ENCODE measurements at regions not wholly inside any gene's neighbourhood (a gene's known extent, or its start where the extent isn't known, plus 50 kb on each side); places are given as distances from the start of the nearest gene placed in this dataset.
"Not testable (repeated sequence)": the region's sequence is repeated elsewhere in the genome, so short reads cannot be mapped to it uniquely, and the experiment has no call there.

GRCh38 chr1:121117298-121117611 lies 66.9 kb downstream of the FAM72B start:
- DNase-seq: not testable (repeated sequence)

DNA sequence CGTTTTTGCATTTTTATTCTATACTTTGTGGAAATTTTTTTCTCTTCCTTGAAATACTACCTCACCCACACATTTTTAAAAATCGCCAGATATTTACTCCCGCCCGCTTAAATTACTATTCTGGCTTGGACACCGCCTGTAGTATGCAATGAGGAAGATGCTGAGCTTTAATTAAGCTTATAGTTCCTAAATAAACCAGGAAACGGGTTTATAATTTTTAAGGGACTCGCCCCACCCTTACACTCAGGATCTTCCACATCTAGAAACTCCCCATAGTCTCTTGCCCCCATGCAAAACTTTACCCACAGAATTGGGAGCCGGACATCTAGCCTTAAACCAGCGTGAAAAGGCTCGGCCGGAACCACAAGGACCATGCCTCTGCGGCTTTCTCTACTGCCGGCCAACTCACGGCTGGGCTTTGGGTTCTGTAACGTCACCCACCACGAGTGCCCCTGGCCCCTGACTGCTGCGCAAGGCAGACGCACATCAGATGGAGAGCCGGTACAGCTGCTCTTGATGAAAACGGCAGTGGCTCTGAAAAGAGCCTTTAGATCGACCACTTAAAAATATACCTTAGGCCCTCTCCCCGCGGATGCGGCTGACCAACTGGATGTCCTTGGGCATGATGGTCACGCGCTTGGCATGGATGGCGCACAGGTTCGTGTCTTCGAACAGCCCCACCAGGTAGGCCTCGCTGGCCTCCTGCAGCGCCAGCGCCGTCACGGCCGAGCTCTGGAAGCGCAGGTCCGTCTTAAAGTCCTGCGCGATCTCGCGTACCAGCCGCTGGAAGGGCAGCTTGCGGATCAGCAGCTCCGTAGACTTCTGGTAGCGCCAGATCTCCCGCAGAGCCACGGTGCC lies 66.3 kb downstream of the FAM72B start:
- DNase-seq: not testable (repeated sequence)

Measured in CD4-positive, alpha-beta T cell treated with Interleukin-12 subunit alpha and Interleukin-12 subunit beta, for 1 hour (primary cell).